Memory B cell (primary cell): ENCODE measurements at regions not wholly inside any gene's neighbourhood (a gene's known extent, or its start where the extent isn't known, plus 50 kb on each side); places are given as distances from the start of the nearest gene placed in this dataset.

Experiments used
- ATAC-seq: fragments of 150-1000 bp; cut with Tn5 transposase; 2 replicates; pipeline ENCODE4 v1.10.0; 2021; ENCODE audit warnings: low read depth, mild to moderate bottlenecking, moderate library complexity
- DNase-seq, 2 donors: peaks; one replicate each; pipeline ENCODE4 v3.0.0; 2022; ENCODE audit warnings: low spot score in 2 of 2
- H3K27ac Mint-ChIP-seq: one replicate; pipeline ENCODE4 v1.8.0; 2022; ENCODE audit warnings: mild to moderate bottlenecking, moderate library complexity, mixed read lengths
- H3K27me3 Mint-ChIP-seq: one replicate; pipeline ENCODE4 v1.8.0; 2022; ENCODE audit warnings: mixed read lengths
- H3K36me3 Mint-ChIP-seq: one replicate; pipeline ENCODE4 v1.8.0; 2022; ENCODE audit warnings: mild to moderate bottlenecking, mixed read lengths
- H3K4me1 Mint-ChIP-seq: one replicate; pipeline ENCODE4 v1.8.0; 2022; ENCODE audit warnings: mixed read lengths
- H3K4me3 Mint-ChIP-seq: one replicate; pipeline ENCODE4 v1.8.0; 2022; ENCODE audit warnings: mild to moderate bottlenecking, moderate library complexity, mixed read lengths
- H3K9me3 Mint-ChIP-seq: one replicate; pipeline ENCODE4 v1.8.0; 2022; ENCODE audit warnings: mixed read lengths

- no peaks in the 10 kb centered on the region for H3K36me3 Mint-ChIP-seq
- H3K4me1 Mint-ChIP-seq, result no peaks in the 10 kb centered on the region
- DNase-seq, result no peak
- H3K27ac Mint-ChIP-seq, result no peak overlapping the region
- peaks cover 6% of the 10 kb centered on the region for H3K27me3 Mint-ChIP-seq
- H3K4me3 Mint-ChIP-seq, result no peak overlapping the region
- no peaks in the 10 kb centered on the region for H3K9me3 Mint-ChIP-seq
- ATAC-seq, result no peak
Measured at GRCh38 chr10:16381083-16381482, 55.7 kb upstream of the PTER start.

GRCh38 chr10:16384021-16384420, 52.8 kb upstream of the PTER start:
- Mint-ChIP-seq H3K36me3 (no peaks in the 10 kb centered on the region), H3K4me1 (no peaks in the 10 kb centered on the region), H3K4me3 (no peak overlapping the region), H3K27me3 (peaks cover 3% of the 10 kb centered on the region), H3K9me3 (no peaks in the 10 kb centered on the region), H3K27ac (no peak overlapping the region)
- ATAC-seq, result no peak
- DNase-seq, result no peak

- Mint-ChIP-seq H3K4me1 (no peaks in the 10 kb centered on the region), H3K4me3 (no peak overlapping the region), H3K9me3 (no peaks in the 10 kb centered on the region), H3K36me3 (no peaks in the 10 kb centered on the region), H3K27ac (no peak overlapping the region), H3K27me3 (peaks cover 3% of the 10 kb centered on the region)
- DNase-seq, result no peak
- ATAC-seq, result no peak
Measured at GRCh38 chr10:16386855-16387254, 50.0 kb upstream of the PTER start.
